OCI-LY3 (cell line): ENCODE measurements at regions not wholly inside any gene's neighbourhood (a gene's known extent, or its start where the extent isn't known, plus 50 kb on each side); places are given as distances from the start of the nearest gene placed in this dataset.

Experiments used
- H2AFZ ChIP-seq: fragments of 200-600, 300-600 bp; shearing (Covaris generic); 2 replicates; pipeline ENCODE4 v1.6.0; 2014; ENCODE audit warnings: antibody characterized with exemption, low read depth, low read length
- H3K27ac ChIP-seq: fragments of 200-600, 300-600 bp; sonication (generic); 2 replicates; pipeline ENCODE4 v1.5.1; 2014; ENCODE audit warnings: mild to moderate bottlenecking, low read length, moderate library complexity, mixed read lengths
- H3K27me3 ChIP-seq: fragments of 200-600, 300-600 bp; sonication (generic); 2 replicates; pipeline ENCODE4 v1.6.1; 2014; ENCODE audit warnings: low read depth, low read length, mixed read lengths
- H3K36me3 ChIP-seq: fragments of 200-600, 300-600 bp; sonication (generic); replicated peaks from 2 replicates; pipeline ENCODE3; 2014; ENCODE audit warnings: low read depth, low read length, mixed read lengths
- H3K4me1 ChIP-seq: fragments of 300-600, 200-600 bp; sonication (generic); 2 replicates; pipeline ENCODE4 v1.6.1; 2014; ENCODE audit warnings: low read length, mixed read lengths
- H3K4me2 ChIP-seq: fragments of 200-600, 300-600 bp; sonication (generic); 2 replicates; pipeline ENCODE4 v1.6.1; 2014; ENCODE audit warnings: low read length, mixed read lengths
- H3K4me3 ChIP-seq: fragments of 300-600, 200-600 bp; sonication (generic); 2 replicates; pipeline ENCODE4 v1.5.1; 2014; ENCODE audit warnings: antibody characterized with exemption, mild to moderate bottlenecking, low read length, moderate library complexity
- H3K79me2 ChIP-seq: fragments of 300-600, 200-600 bp; shearing (Covaris generic); 2 replicates; pipeline ENCODE4 v1.6.1; 2014; ENCODE audit warnings: mild to moderate bottlenecking, low read length, mixed read lengths
- H3K9ac ChIP-seq: fragments of 300-600, 200-600 bp; shearing (Covaris generic); 2 replicates; pipeline ENCODE4 v1.6.0; 2014; ENCODE audit warnings: mild to moderate bottlenecking, low read length, moderate library complexity
- H3K9me3 ChIP-seq: fragments of 200-600, 300-600 bp; shearing (Covaris generic); 2 replicates; pipeline ENCODE4 v1.6.1; 2014; ENCODE audit warnings: low read length, mixed read lengths; ENCODE audit not compliant: insufficient read depth
- H4K20me1 ChIP-seq: fragments of 200-600, 300-600 bp; sonication (generic); 2 replicates; pipeline ENCODE4 v1.6.1; 2016; ENCODE audit warnings: low read length, mixed read lengths; ENCODE audit not compliant: insufficient read depth
- CTCF ChIP-seq: fragments of 200-600, 300-600 bp; sonication (generic); IDR thresholded peaks from 2 replicates; pipeline ENCODE4 v1.5.1; 2014; ENCODE audit warnings: antibody characterized with exemption, low read length, low read depth
- EZH2phosphoT487 ChIP-seq: fragments of 200-600 bp; shearing (Covaris generic); IDR thresholded peaks from 2 replicates; pipeline ENCODE4 v1.6.1; 2018; ENCODE audit warnings: antibody characterized with exemption, mixed run types, low read depth

- H3K27ac ChIP-seq, result no peak overlapping the region
- no peak overlapping the region for H3K4me2 ChIP-seq
- no peaks in the 10 kb centered on the region for H3K79me2 ChIP-seq
- H3K27me3 ChIP-seq, result peaks cover 28% of the 10 kb centered on the region
- H3K9me3 ChIP-seq, result no peaks in the 10 kb centered on the region
- no peak overlapping the region for H3K4me3 ChIP-seq
- H2AFZ ChIP-seq, result no peak overlapping the region
- H3K36me3 ChIP-seq, result no peaks in the 10 kb centered on the region
- H4K20me1 ChIP-seq, result no peaks in the 10 kb centered on the region
- H3K4me1 ChIP-seq, result no peaks in the 10 kb centered on the region
- TF ChIP-seq EZH2phosphoT487, result no peak
- TF ChIP-seq CTCF, result no peak
- H3K9ac ChIP-seq, result no peak overlapping the region
Observed at GRCh38 chr10:79005126-79005810, 63.5 kb upstream of the ZMIZ1 start.

- Histone ChIP-seq H3K9me3 (no peaks in the 10 kb centered on the region), H2AFZ (no peak overlapping the region), H3K27me3 (peaks cover 16% of the 10 kb centered on the region), H3K27ac (no peak overlapping the region), H3K4me1 (no peaks in the 10 kb centered on the region), H3K4me3 (no peak overlapping the region), H3K4me2 (no peak overlapping the region), H4K20me1 (no peaks in the 10 kb centered on the region), H3K36me3 (no peaks in the 10 kb centered on the region), H3K79me2 (no peaks in the 10 kb centered on the region), H3K9ac (no peak overlapping the region)
- TF ChIP-seq CTCF (no peak), EZH2phosphoT487 (no peak)
Observed at GRCh38 chr10:79007018-79007417, 61.7 kb upstream of the ZMIZ1 start.

GRCh38 chr10:79007421-79008319 is 61.1 kb upstream of the ZMIZ1 start:
- Histone ChIP-seq H3K79me2 (no peaks in the 10 kb centered on the region), H3K9ac (no peak overlapping the region), H4K20me1 (no peaks in the 10 kb centered on the region), H3K9me3 (no peaks in the 10 kb centered on the region), H2AFZ (no peak overlapping the region), H3K4me1 (no peaks in the 10 kb centered on the region), H3K36me3 (no peaks in the 10 kb centered on the region), H3K4me2 (no peak overlapping the region), H3K27me3 (peaks cover 16% of the 10 kb centered on the region), H3K4me3 (no peak overlapping the region), H3K27ac (no peak overlapping the region)
- TF ChIP-seq CTCF (no peak), EZH2phosphoT487 (no peak)

- H3K27me3 ChIP-seq, result peaks cover 9% of the 10 kb centered on the region
- no peak overlapping the region for H3K4me3 ChIP-seq
- no peak overlapping the region for H2AFZ ChIP-seq
- no peaks in the 10 kb centered on the region for H3K36me3 ChIP-seq
- H3K4me1 ChIP-seq, result no peaks in the 10 kb centered on the region
- no peaks in the 10 kb centered on the region for H4K20me1 ChIP-seq
- H3K27ac ChIP-seq, result no peak overlapping the region
- H3K9me3 ChIP-seq, result no peaks in the 10 kb centered on the region
- H3K9ac ChIP-seq, result no peak overlapping the region
- no peaks in the 10 kb centered on the region for H3K79me2 ChIP-seq
- no peak for TF ChIP-seq CTCF
- TF ChIP-seq EZH2phosphoT487, result no peak
- H3K4me2 ChIP-seq, result no peak overlapping the region
Observed at GRCh38 chr10:79009145-79009544, 59.6 kb upstream of the ZMIZ1 start.
